GM12872 (cell line): ENCODE measurements at regions not wholly inside any gene's neighbourhood (a gene's known extent, or its start where the extent isn't known, plus 50 kb on each side); places are given as distances from the start of the nearest gene placed in this dataset.

Experiments
- CTCF ChIP-seq: IDR thresholded peaks from 3 replicates; pipeline ENCODE4 v1.5.1; 2011; ENCODE audit warnings: low read depth, mild to moderate bottlenecking, low read length, moderate library complexity; ENCODE audit not compliant: insufficient read depth

GRCh38 chr9:115192835-115193525, 75.0 kb upstream of the TNC start:
- TF ChIP-seq CTCF: no peak

GRCh38 chr9:115193777-115194176, 75.8 kb upstream of the TNC start:
- no peak for TF ChIP-seq CTCF

GRCh38 chr9:115194216-115194615, 76.3 kb upstream of the TNC start:
- TF ChIP-seq CTCF: no peak

DNA sequence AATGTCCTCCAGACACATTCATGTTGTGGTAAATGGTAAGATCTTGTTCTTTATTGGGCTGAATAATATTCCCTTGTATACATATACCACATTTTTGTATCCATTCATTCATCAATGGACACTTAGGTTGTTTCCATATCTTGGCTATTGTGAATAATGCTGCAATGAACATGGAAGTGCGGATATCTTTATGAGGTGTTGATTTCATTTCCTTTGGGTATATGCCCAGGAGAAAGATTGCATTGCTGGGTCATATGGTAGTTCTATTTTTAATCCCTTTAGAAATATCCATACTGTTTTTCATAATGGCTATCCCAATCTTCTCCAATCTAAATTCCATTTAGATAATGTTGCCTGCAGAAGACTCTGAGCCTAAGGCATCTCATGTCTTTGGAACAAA, 78.0 kb upstream of the TNC start:
- TF ChIP-seq CTCF: no peak

DNA sequence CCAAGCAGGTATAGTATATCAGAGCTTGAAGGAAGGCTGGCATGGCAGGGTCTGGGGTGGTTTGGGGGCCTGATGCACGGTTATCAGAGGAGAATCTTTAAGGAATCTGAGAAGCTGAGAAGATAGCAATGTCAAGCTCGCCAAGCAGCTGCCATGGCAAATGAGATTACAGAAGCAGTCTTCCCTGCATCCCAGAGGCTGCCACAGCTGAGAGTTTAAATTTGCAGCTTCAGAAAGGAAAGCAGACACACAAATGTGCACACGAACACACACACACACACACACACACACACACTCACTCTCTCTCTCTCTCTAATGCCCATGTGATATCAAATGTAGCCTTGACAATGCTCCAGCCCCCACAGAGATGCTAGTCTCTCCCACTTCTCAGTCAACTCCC, 79.0 kb upstream of the TNC start:
- TF ChIP-seq CTCF: no peak

DNA sequence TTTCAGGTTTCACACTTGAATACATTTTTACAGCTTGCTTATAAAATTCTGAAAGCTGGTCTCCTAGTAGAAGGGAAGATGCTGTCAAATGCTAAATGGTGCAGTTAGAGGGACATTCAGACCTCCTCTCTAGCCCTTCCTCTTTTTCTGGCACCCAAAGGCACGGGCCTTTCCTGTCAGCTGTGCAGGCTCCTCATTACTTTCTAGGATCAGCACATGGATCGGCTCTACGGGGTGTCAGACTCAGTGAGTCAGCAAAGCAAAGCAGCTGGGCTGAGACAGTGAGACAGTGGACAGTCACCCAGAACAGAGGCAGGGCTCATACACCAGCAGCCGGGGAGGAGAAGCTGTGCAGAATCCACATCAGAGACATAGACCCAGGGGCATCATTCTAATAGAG, 80.0 kb upstream of the TNC start:
- no peak for TF ChIP-seq CTCF

- TF ChIP-seq CTCF: no peak
Observed at GRCh38 chr9:115200711-115201505, 83.0 kb upstream of the TNC start.
